ENCODE measurements at regions not wholly inside any gene's neighbourhood (a gene's known extent, or its start where the extent isn't known, plus 50 kb on each side); places are given as distances from the start of the nearest gene placed in this dataset.

DNA sequence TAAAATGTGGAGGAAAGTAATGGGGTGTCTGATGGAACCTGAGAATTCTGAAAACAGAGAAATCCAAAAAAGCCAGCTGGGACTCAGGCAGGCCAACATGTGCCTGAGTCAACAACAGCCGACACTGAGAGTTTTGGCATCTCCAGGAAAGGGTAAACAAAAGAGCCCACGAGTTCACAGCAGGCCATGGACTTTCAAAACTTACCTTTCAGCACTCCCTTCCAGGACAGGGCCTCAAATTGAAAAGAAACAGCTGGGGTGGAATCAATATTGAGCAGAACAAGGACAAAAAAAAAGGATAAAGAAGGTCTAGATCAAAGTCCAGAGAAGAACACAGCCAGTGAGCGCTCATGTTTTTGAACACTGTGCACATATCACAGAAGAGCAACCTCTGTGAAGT, 735.4 kb upstream of the GRM7 start:
- no peak for DNase-seq

DNA sequence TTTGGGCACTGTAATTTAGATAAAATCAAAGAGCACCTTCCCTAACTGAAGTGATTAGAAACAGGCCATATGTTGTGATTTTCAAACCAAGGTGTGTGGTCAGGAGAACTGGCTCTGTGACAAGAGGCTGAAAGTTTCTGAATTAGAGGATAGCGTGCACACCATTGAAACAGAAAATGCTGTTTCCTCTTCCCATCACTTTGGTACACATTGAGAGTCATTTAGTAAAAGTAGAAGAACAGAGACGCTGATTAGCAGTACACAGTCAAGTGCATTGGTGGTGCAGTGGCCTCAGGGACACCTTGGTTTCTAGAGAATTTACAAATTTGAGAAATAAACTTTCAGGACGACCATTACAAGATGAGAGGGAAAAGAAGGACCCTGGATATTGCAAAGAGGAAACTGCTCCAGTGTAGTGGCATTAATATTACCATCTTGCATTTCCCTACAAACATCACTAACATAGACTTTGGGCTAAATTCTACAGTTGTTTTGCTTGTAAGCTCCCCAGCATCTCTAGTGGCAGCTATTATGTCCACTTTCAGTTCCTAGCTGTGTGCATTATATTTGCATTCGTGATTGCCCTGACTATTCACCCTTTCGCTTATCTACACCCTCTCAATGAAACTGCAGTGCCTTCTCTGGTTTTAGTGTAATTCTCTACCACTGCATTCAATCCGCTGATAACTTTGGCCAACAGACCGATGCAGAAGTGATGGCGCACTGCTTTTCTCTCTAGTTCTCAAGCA, 728.1 kb upstream of the GRM7 start:
- no peak for DNase-seq

GRCh38 chr3:6142707-6143106, 718.2 kb upstream of the GRM7 start:
- DNase-seq: no peak

- DNase-seq: no peak
These were observed 713.0 kb upstream of the GRM7 start for GRCh38 chr3:6147883-6148282.

GRCh38 chr3:6155650-6156338, 705.1 kb upstream of the GRM7 start:
- DNase-seq: no peak

DNA sequence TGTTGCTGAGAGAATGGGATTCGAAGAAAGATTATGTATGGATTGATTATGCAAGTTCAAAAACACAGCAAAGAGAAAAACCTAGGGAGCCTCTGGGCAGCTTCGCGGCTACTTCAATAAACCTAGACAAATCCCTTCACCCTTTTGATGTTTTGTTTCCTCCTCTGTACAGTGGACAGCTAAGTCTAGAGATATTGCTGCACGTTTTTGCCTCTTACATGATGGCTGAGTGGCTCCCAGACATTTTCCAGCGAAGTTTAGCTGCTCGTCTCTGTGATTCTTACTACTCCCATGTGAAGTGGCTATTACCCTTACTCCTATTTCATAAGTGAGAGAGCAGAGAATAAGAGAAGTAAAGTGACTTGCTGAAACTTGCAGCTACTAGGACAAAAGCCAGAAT, 695.0 kb upstream of the GRM7 start:
- no peak for DNase-seq

DNA sequence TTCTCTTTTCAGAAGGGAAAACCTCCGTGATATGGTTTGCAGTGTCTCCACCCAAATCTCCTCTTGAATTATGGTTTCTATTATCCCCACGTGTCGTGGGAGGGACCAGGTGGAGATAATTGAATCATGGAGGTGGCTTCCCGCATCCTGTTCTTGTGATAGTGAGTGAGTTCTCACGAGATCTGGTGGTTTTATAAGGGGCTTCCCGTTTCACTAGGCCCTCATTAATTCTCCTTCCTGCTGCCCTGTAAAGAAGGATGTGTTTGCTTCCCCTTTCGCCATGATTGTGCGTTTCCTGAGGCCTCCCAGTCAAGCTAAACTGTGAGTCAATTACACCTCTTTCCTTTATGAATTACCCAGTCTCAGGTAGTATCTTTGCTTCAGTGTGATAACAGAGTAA, 692.7 kb upstream of the GRM7 start:
- DNase-seq: no peak

DNA sequence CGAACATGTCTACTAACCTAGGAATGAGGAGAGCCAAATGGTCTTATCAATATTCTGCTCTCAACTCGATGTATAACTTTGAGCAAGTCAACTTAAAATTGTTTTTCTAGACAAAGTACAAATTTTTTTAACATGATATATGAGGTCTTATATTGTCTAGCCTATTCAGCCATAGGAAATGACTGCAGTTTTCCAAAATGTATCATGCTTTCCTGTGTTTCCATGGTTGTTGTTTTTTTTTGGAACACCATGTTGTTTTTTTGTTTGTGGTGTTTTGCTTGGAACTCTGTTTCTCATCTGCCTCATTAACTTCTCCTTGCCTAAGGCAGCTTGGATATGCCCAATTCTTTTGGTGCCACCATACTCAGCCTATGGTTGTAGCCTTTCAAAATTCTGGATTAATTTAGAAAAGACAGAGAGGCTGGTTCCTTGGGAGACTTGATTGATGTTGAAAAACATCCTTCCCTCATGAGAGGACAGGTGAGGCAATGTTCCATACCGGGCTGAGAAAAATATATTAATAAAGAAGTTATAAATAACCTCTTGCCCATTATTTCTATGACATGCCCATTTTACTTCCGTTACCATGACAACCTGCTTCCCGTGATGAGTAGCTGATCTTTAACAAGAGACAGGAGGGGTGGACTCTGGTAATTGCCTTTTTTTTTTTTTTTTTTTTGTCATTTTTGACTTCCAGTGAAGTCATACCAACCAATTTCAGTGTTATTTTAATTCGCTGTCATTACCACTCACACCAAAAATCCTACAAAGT, 687.9 kb upstream of the GRM7 start:
- no peak for DNase-seq

DNA sequence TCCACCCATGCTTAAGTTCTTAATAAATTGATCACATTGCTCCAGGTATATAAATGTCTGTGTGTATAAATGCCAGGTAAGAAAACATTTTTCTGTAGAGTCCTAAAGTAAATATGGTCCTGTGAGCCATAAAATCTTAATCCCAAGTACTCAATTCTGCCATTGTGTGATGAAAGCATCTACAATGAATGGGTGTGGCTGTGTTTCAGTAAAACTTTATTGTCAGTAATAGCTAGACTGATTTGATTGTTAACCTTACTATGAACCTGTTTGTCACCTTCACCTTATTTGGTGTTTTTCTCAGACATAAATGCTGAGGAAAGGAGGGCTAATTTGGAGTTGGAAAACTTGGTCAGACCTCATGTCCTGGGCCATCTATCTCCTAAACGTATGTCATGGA, 683.5 kb upstream of the GRM7 start:
- no peak for DNase-seq

GRCh38 chr3:6179761-6180160, 681.2 kb upstream of the GRM7 start:
- DNase-seq: no peak

GRCh38 chr3:6180171-6180570, 680.7 kb upstream of the GRM7 start:
- no peak for DNase-seq

DNA sequence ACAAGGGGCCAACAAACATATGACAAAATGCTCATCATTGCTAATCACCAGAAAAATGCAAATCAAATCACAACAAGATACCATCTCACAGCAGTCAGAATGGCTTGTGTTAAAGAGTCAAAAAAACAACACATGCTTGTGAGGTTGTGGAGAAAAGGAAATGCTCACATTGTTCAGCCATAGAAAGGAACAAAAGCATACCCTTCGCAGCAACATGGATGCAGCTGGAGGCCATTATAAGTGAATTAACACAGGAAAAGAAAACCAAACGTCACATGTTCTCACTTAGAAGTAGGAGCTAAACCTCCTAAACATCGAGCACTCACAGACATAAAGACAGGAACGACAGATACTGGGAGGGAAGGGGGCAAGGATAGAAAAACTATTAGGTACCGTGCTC, 678.4 kb upstream of the GRM7 start:
- DNase-seq: no peak

- no peak for DNase-seq
These were observed 678.0 kb upstream of the GRM7 start for GRCh38 chr3:6182909-6183308.

DNA sequence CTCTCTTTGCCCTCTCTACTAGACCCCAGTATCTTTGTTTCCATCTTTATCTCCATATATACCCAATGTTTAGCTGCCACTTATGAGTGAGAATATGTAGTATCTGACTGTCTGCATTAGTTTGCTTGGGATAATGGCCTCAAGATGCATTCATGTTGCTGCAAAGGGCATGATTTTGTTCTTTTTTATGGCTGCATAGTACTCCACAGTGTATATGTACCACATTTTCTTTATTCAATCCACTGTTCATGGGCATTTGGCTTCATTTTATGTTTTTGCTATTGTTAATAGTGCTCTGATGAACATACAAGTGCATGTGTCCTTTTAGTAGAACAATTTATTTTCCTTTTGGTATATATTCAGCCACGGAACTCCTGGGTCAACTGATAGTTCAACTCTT, 671.5 kb upstream of the GRM7 start:
- DNase-seq: no peak

DNA sequence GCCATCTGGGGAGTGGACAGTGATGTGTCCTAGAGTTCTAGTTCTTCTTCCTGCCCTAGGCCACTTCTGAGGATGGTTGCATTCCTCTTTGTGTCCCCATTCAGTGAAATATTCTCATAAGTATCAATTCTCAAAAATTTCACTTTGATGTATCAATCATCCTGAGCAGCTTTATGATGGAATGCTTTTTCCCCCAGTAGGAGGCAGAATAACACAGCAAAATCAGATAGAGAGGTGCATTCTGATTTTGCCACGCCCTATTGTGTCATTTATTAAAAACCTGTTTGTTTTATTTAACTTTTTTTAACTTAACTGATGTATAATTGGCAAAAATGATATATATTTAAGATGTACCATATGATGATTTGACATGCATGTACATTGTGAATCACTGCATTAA, 656.0 kb upstream of the GRM7 start:
- DNase-seq: no peak

DNA sequence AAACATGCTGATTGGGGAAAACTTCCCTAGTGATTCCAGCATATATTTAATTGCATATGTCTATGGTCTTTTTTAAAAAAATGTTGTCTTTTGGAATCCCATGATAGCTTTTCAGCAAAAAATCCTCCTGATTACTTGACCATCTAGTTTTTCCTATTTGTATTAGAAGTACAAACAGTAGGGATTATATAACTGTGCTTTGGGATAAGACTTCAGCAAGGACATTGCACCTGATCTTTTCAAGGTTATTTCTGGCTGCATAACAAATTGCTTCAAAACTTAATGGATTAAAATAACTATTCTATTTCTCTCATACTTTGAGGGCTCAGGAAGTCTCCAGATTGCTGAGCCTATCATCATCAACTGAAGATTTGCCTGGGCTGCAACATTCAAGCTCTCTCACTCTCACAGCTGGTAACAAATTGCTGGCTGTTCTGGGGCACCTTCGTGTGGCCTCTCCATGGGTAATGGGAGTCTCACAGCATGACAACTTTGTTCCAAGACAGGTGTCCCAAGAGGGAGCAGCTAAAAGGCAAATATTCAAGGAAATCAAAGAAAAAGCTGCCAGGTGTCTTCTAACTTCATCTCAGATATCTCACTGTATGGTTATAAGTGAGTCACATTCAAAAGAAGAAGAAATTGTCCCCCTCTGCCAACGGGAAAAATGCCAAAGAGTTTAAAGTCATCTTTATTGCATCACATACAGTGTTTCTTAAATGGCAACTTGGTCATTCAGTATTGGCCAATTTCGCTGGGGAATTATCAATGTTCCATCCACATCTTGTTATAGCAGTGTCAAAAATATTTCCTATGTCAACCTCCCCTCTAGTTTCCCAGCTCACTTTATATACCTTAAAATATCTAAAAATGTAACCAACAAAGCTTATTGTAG, 644.5 kb upstream of the GRM7 start:
- no peak for DNase-seq

DNA sequence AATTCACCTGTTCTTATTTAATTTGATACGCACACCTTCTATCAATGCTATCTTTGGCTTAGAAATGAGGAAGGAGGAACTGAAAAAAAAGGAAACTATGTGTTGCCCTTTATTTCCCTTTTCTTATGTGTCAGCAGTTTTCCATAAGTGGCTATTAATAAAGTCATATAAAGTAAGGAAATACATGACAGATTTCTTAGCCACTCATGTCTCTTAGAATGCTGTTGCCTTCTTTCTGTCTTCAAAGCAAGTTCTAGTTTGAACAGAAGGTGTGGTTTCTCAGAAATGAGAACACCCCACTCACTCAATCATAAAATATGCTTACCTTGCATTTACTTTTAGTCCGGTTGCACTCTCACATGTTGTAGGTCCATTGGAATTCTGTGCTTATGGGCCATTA, 640.5 kb upstream of the GRM7 start:
- no peak for DNase-seq

- DNase-seq: no peak
These were observed 638.8 kb upstream of the GRM7 start for GRCh38 chr3:6222069-6222468.

- DNase-seq: no peak
These were observed 637.3 kb upstream of the GRM7 start for GRCh38 chr3:6223572-6223971.

DNA sequence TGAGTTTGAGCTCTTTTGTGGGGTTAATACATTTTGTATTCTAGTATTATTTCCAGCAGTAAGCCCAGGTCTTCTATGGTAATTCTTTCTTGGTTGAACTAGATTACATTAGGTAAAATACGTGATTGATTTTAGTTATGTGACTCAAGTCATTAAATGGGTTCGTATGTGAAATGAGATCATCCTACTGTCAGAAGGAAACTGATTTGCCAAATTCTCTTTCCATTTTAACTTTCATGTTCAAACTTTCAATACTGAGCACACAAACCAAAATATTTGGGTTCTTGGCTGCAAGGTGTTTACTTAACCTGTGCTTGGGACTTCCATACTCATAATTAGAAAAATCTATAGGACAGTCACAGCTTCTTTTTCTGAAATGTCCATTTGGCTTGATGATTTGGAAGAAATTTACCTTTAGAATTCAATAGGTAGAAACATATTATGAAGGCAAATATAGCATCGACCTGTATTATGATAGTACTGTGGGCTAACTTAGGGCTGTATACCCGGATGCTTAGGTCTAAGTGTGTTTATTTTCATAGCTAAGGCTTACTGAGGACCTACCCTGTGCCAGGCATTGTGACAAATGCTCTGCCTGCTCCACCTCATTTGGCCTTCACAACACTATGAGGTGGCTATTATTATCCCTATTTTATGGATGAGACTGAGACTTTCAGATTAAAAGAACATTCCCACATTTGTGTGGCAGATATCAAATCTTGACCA, 631.8 kb upstream of the GRM7 start:
- no peak for DNase-seq

DNA sequence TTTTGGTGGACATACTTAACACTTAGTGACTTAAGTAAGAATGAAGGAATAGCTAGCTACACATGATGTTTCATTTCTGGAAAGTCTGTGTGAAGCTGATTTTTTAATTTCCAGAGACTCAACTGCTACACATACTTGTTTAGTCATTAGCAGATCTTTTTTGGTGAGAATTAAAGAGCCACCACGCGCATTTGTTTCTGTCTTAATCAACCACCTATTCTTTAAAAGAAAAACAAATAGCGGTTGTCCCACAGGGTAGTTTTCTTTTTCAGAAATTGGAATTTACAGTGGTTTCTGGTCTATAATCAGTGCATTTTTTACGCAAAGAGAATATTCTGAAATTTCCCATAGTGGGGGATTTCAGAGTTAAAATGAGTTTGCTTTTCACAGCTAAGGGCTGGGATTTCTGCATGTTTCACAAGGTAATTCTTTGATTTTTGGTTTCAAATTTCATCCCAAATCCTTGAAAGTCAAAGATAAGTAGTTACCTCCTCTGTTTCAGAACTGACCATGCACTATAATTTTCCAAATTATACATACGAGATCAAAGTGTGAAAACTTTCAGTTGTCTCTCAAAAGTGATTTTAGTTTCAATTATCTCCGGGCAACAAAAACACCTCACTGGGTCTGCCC, 631.0 kb upstream of the GRM7 start:
- DNase-seq: no peak

- DNase-seq: no peak
These were observed 618.8 kb upstream of the GRM7 start for GRCh38 chr3:6242104-6242503.
